C4-2B (cell line): ENCODE measurements at regions not wholly inside any gene's neighbourhood (a gene's known extent, or its start where the extent isn't known, plus 50 kb on each side); places are given as distances from the start of the nearest gene placed in this dataset.

Experiments used
- CTCF ChIP-seq: fragments of 450-650 bp; conservative IDR thresholded peaks from 2 replicates; pipeline ENCODE4 v1.5.1; 2017; ENCODE audit warnings: mild to moderate bottlenecking
- ZFX ChIP-seq: fragments of 450-650 bp; IDR thresholded peaks from 2 replicates; pipeline ENCODE4 v1.6.1; 2017

DNA sequence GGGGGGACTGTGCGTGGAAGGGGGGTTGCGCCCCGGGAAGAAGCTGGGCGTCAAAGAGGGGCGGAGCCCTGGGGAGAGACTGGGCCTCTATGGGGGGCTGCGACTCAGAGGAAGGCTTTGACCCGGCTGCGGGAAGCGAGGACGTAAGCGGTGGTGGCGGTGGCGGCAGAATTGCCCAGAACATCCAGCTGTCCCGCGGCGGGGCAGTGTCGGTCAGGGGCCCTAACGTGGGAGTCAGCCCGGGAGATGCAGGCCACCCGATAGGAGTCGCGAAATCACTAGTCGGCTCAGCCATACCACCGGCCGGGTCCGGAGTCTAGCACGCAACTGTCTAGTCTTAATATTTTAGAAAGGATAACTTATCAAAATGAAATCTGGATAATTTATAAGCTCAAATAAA is 387.6 kb upstream of the EYS start:
- TF ChIP-seq CTCF, result no peak
- TF ChIP-seq ZFX, result no peak
